Neural cell (in vitro differentiated cells): ENCODE measurements at regions not wholly inside any gene's neighbourhood (a gene's known extent, or its start where the extent isn't known, plus 50 kb on each side); places are given as distances from the start of the nearest gene placed in this dataset.

ENCODE experiments used
- H2AFZ ChIP-seq: fragments of 200-600, 300-800 bp; sonication (generic), shearing (Covaris generic); 2 replicates; pipeline ENCODE4 v1.6.0; 2014; ENCODE audit warnings: low read depth, mild to moderate bottlenecking, antibody characterized with exemption, low read length, moderate library complexity
- H3F3A ChIP-seq: fragments of 200-600 bp; shearing (Covaris generic); 2 replicates; pipeline ENCODE4 v1.6.1; 2016; ENCODE audit warnings: mild to moderate bottlenecking, moderate library complexity, mixed read lengths, antibody characterized with exemption, low read length; ENCODE audit not compliant: insufficient read depth, poor library complexity, severe bottlenecking
- H3K27ac ChIP-seq: fragments of 200-600, 300-800 bp; sonication (generic), shearing (Covaris generic); 2 replicates; pipeline ENCODE4 v1.5.1; 2014; ENCODE audit warnings: mild to moderate bottlenecking, low read length, moderate library complexity
- H3K27me3 ChIP-seq: fragments of 300-800, 200-600 bp; sonication (generic), shearing (Covaris generic); 2 replicates; pipeline ENCODE4 v1.6.0; 2014; ENCODE audit warnings: mild to moderate bottlenecking, low read depth, low read length, moderate library complexity; ENCODE audit not compliant: insufficient read depth
- H3K36me3 ChIP-seq: fragments of 300-800, 200-600 bp; sonication (generic), shearing (Covaris generic); 2 replicates; pipeline ENCODE4 v1.5.1; 2014; ENCODE audit warnings: mild to moderate bottlenecking, antibody characterized with exemption, low read length, moderate library complexity; ENCODE audit not compliant: insufficient read depth
- H3K4me2 ChIP-seq: fragments of 300-800, 200-600 bp; sonication (generic), shearing (Covaris generic); 2 replicates; pipeline ENCODE4 v1.6.0; 2014; ENCODE audit warnings: mild to moderate bottlenecking, low read length
- H3K4me3 ChIP-seq: fragments of 300-800, 200-600 bp; sonication (generic), shearing (Covaris generic); 2 replicates; pipeline ENCODE4 v1.5.1; 2014; ENCODE audit warnings: mild to moderate bottlenecking, low read length, moderate library complexity
- H3K79me2 ChIP-seq: fragments of 200-600 bp; shearing (Covaris generic); replicated peaks from 2 replicates; pipeline ENCODE4 v1.6.0; 2014; ENCODE audit warnings: mild to moderate bottlenecking, low read length, moderate library complexity; ENCODE audit not compliant: insufficient read depth
- H3K9ac ChIP-seq: fragments of 300-800, 200-600 bp; sonication (generic), shearing (Covaris generic); 2 replicates; pipeline ENCODE4 v1.6.1; 2016; ENCODE audit warnings: mild to moderate bottlenecking, low read length, mixed read lengths
- H3K9me2 ChIP-seq: fragments of 200-600 bp; shearing (Covaris generic); 2 replicates; pipeline ENCODE4 v1.6.1; 2016; ENCODE audit warnings: mild to moderate bottlenecking, low read length, mixed read lengths; ENCODE audit not compliant: insufficient read depth
- H3K9me3 ChIP-seq: fragments of 200-600, 300-800 bp; sonication (generic), shearing (Covaris generic); 2 replicates; pipeline ENCODE4 v1.6.1; 2016; ENCODE audit warnings: mild to moderate bottlenecking, mixed run types, low read length, moderate library complexity, mixed read lengths
- H4K20me1 ChIP-seq: fragments of 200-600 bp; shearing (Covaris generic); 2 replicates; pipeline ENCODE4 v1.6.1; 2016; ENCODE audit warnings: mild to moderate bottlenecking, mixed run types; ENCODE audit not compliant: insufficient read depth
- EP300 ChIP-seq: fragments of 450-650 bp; conservative IDR thresholded peaks from 2 replicates; pipeline ENCODE4 v1.6.1; 2014; ENCODE audit warnings: antibody characterized with exemption, mild to moderate bottlenecking, moderate library complexity; ENCODE audit not compliant: poor library complexity, severe bottlenecking
- EZH2 ChIP-seq: fragments of 200-600, 300-800 bp; shearing (Covaris generic), sonication (generic); IDR thresholded peaks from 2 replicates; pipeline ENCODE4 v1.6.1; 2014; ENCODE audit warnings: antibody characterized with exemption, low read length, borderline replicate concordance, mild to moderate bottlenecking; ENCODE audit not compliant: insufficient read depth, poor library complexity, severe bottlenecking
- MXI1 ChIP-seq: fragments of 450-650 bp; conservative IDR thresholded peaks from 2 replicates; pipeline ENCODE4 v1.6.1; 2014; ENCODE audit warnings: antibody characterized with exemption, mild to moderate bottlenecking; ENCODE audit not compliant: poor library complexity, severe bottlenecking
- POLR2AphosphoS5 ChIP-seq: IDR thresholded peaks from 2 replicates; pipeline ENCODE4 v1.6.1; 2012
- RAD21 ChIP-seq: fragments of 450-650 bp; conservative IDR thresholded peaks from 2 replicates; pipeline ENCODE4 v1.6.1; 2014; ENCODE audit warnings: antibody characterized with exemption, mild to moderate bottlenecking, moderate library complexity
- SMC3 ChIP-seq: fragments of 450-650 bp; conservative IDR thresholded peaks from 2 replicates; pipeline ENCODE4 v1.6.1; 2014; ENCODE audit warnings: antibody characterized with exemption, mild to moderate bottlenecking, moderate library complexity; ENCODE audit not compliant: poor library complexity
- TAF1 ChIP-seq: IDR thresholded peaks from 2 replicates; pipeline ENCODE4 v1.6.1; 2012; ENCODE audit warnings: low read depth
- TF ChIP-seq, protein P1 (sequence below): fragments of 450-650 bp; IDR thresholded peaks from 2 replicates; pipeline ENCODE4 v1.5.1; 2014; ENCODE audit warnings: antibody characterized with exemption, mild to moderate bottlenecking, moderate library complexity; ENCODE audit not compliant: poor library complexity, severe bottlenecking
- TF ChIP-seq, protein P2 (sequence below): IDR thresholded peaks from 2 replicates; pipeline ENCODE4 v1.6.1; 2012; ENCODE audit warnings: borderline replicate concordance

DNA sequence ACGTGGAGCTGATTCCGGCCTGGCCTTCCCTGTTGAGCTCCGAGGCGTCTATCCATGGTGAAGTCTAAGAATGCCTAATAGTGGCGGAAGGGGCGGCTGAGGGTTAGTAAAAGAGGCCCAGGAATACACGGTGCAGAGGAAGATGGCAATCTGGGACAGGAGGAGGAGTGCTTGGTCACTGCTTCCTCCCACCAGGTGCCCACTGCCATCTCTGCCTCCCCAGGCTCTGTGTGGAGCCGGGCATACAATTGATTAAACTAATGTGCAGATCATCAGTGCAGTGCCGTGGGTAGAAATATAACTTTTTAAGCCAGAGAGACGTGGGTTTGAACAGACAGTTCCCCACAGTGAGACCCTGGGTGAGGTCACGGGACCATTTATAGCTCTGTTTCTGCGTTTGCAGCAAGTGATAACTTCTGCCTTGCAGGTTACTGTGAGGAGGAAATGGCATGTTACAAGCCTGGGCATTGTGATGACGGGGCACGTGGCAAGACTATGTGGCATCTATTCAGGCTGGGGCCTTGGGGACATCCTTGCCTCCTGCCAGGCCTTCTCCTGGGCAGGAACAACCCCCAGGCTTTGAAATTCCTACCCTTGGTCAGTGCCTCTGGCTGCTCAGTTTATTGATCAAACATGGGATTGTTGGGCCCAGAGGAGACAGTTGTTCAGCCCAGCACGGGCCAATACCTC, 204.9 kb downstream of the ASB1 start:
- Histone ChIP-seq H3K4me3 (no peak overlapping the region), H3K27ac (no peak overlapping the region), H3K79me2 (no peaks in the 10 kb centered on the region), H3K9me2 (no peaks in the 10 kb centered on the region), H3K4me2 (no peak overlapping the region), H3F3A (no peaks in the 10 kb centered on the region), H3K27me3 (no peaks in the 10 kb centered on the region), H2AFZ (no peak overlapping the region), H3K9ac (no peak overlapping the region), H3K36me3 (no peaks in the 10 kb centered on the region), H4K20me1 (no peaks in the 10 kb centered on the region), H3K9me3 (no peaks in the 10 kb centered on the region)
- no peak for TF ChIP-seq MXI1
- no peak for TF ChIP-seq TAF1
- TF ChIP-seq POLR2AphosphoS5, result no peak
- no peak for TF ChIP-seq EZH2

DNA sequence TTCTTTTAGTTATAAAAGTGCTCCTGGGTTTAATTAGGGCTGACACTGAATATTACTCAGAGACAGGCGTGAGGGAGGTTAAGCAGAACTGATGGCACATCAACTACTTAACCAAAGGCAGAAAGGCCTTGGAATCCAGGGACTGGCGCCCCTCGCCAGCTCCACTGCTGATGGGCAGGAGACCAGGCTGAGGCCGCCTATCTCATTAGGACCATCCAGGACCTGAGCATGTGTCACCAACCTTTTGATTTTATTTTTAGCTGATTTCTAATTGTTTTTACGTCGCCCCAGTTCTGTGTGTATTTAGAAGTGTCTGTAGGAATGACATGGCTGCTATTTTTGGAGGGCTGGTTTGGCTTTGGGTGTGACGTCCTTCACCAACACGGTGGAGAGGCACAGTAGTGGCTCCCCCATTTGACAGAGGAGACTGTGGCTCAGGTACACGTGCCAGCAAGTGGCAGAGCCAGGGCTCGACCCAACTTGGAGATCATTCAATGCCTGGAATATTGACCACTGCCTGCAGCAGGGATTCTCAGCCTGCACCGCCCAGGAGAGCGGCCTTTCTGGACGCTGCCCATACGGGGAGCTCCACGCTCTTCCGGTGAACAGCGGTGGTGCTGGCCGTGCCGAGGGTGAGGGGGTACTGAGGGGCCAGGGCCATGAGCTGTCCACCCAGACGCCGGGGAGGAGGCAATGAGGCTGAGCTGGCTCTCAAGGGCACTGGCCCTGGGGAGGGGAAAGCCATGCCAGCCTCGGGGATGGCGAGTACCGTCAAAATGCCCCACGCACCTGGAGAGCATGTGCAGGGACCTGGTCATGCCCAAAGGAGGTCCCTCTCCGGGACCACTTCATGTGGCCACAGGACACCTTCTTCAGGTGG, 205.7 kb downstream of the ASB1 start:
- no peaks in the 10 kb centered on the region for H3F3A ChIP-seq
- H4K20me1 ChIP-seq, result no peaks in the 10 kb centered on the region
- H3K27me3 ChIP-seq, result no peaks in the 10 kb centered on the region
- no peak overlapping the region for H3K27ac ChIP-seq
- H3K9ac ChIP-seq, result no peak overlapping the region
- H3K4me3 ChIP-seq, result no peak overlapping the region
- no peaks in the 10 kb centered on the region for H3K9me2 ChIP-seq
- H2AFZ ChIP-seq, result no peak overlapping the region
- H3K4me2 ChIP-seq, result no peak overlapping the region
- no peaks in the 10 kb centered on the region for H3K36me3 ChIP-seq
- no peaks in the 10 kb centered on the region for H3K9me3 ChIP-seq
- H3K79me2 ChIP-seq, result no peaks in the 10 kb centered on the region
- TF ChIP-seq TAF1 (no peak), RAD21 (no peak), EZH2 (no peak), EP300 (no peak), MXI1 (no peak), SMC3 (no peak), POLR2AphosphoS5 (no peak)
- TF ChIP-seq, protein P1, sequence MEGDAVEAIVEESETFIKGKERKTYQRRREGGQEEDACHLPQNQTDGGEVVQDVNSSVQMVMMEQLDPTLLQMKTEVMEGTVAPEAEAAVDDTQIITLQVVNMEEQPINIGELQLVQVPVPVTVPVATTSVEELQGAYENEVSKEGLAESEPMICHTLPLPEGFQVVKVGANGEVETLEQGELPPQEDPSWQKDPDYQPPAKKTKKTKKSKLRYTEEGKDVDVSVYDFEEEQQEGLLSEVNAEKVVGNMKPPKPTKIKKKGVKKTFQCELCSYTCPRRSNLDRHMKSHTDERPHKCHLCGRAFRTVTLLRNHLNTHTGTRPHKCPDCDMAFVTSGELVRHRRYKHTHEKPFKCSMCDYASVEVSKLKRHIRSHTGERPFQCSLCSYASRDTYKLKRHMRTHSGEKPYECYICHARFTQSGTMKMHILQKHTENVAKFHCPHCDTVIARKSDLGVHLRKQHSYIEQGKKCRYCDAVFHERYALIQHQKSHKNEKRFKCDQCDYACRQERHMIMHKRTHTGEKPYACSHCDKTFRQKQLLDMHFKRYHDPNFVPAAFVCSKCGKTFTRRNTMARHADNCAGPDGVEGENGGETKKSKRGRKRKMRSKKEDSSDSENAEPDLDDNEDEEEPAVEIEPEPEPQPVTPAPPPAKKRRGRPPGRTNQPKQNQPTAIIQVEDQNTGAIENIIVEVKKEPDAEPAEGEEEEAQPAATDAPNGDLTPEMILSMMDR, result no peak
- TF ChIP-seq, protein P2, sequence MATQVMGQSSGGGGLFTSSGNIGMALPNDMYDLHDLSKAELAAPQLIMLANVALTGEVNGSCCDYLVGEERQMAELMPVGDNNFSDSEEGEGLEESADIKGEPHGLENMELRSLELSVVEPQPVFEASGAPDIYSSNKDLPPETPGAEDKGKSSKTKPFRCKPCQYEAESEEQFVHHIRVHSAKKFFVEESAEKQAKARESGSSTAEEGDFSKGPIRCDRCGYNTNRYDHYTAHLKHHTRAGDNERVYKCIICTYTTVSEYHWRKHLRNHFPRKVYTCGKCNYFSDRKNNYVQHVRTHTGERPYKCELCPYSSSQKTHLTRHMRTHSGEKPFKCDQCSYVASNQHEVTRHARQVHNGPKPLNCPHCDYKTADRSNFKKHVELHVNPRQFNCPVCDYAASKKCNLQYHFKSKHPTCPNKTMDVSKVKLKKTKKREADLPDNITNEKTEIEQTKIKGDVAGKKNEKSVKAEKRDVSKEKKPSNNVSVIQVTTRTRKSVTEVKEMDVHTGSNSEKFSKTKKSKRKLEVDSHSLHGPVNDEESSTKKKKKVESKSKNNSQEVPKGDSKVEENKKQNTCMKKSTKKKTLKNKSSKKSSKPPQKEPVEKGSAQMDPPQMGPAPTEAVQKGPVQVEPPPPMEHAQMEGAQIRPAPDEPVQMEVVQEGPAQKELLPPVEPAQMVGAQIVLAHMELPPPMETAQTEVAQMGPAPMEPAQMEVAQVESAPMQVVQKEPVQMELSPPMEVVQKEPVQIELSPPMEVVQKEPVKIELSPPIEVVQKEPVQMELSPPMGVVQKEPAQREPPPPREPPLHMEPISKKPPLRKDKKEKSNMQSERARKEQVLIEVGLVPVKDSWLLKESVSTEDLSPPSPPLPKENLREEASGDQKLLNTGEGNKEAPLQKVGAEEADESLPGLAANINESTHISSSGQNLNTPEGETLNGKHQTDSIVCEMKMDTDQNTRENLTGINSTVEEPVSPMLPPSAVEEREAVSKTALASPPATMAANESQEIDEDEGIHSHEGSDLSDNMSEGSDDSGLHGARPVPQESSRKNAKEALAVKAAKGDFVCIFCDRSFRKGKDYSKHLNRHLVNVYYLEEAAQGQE, result no peak
